Neural crest cell (in vitro differentiated cells): ENCODE measurements at regions not wholly inside any gene's neighbourhood (a gene's known extent, or its start where the extent isn't known, plus 50 kb on each side); places are given as distances from the start of the nearest gene placed in this dataset.
"Not testable (repeated sequence)": the region's sequence is repeated elsewhere in the genome, so short reads cannot be mapped to it uniquely, and the experiment has no call there.

Source experiments
- DNase-seq: peaks from one replicate; pipeline ENCODE4 v3.0.0; 2021; ENCODE audit warnings: low read depth, mixed read lengths, low spot score
- H3K27ac Mint-ChIP-seq: one replicate; pipeline ENCODE4 v1.8.0; 2021; ENCODE audit warnings: mild to moderate bottlenecking, mixed read lengths; ENCODE audit not compliant: unreplicated experiment
- H3K27me3 Mint-ChIP-seq: 2 replicates; pipeline ENCODE4 v1.8.0; 2021; ENCODE audit warnings: low read depth, mild to moderate bottlenecking, mixed read lengths
- H3K36me3 Mint-ChIP-seq: 2 replicates; pipeline ENCODE4 v1.8.0; 2021; ENCODE audit warnings: low read depth, mild to moderate bottlenecking, mixed read lengths
- H3K4me1 Mint-ChIP-seq: 2 replicates; pipeline ENCODE4 v1.8.0; 2021; ENCODE audit warnings: mixed read lengths
- H3K4me3 Mint-ChIP-seq: one replicate; pipeline ENCODE4 v1.8.0; 2021; ENCODE audit warnings: mild to moderate bottlenecking, mixed read lengths
- H3K9me3 Mint-ChIP-seq: 2 replicates; pipeline ENCODE4 v1.8.0; 2021; ENCODE audit warnings: mixed read lengths
- TF ChIP-seq, protein P1 (sequence below): fragments of 200-600 bp; sonication (generic); conservative IDR thresholded peaks from 2 replicates; pipeline ENCODE4 v1.5.0; 2021; ENCODE audit warnings: antibody characterized with exemption, mild to moderate bottlenecking

DNA sequence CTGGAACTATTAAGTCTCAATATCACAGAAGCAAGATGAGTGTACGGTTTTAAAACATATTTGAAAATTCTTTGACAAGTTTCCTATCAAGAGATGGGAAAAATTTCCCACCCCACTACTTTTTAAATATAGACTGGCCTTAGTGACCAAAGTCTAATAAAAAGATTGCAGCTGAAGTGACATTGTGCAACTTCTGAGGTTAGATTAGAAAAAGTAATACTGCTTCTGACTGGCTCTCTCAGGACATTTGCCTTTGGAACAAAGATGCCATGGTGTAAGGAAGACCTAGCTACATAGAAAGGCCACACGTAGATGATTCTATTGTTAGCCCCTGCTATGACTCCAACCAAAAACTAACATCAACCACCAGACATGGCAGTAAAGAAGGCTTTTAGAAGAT, 138.7 kb upstream of the FAM47C start:
- Mint-ChIP-seq H3K4me1 (no peaks in the 10 kb centered on the region), H3K27me3 (no peaks in the 10 kb centered on the region), H3K36me3 (no peaks in the 10 kb centered on the region), H3K9me3 (peaks cover 4% of the 10 kb centered on the region), H3K27ac (no peak overlapping the region), H3K4me3 (no peak overlapping the region)
- DNase-seq: no peak
- TF ChIP-seq, protein P1, sequence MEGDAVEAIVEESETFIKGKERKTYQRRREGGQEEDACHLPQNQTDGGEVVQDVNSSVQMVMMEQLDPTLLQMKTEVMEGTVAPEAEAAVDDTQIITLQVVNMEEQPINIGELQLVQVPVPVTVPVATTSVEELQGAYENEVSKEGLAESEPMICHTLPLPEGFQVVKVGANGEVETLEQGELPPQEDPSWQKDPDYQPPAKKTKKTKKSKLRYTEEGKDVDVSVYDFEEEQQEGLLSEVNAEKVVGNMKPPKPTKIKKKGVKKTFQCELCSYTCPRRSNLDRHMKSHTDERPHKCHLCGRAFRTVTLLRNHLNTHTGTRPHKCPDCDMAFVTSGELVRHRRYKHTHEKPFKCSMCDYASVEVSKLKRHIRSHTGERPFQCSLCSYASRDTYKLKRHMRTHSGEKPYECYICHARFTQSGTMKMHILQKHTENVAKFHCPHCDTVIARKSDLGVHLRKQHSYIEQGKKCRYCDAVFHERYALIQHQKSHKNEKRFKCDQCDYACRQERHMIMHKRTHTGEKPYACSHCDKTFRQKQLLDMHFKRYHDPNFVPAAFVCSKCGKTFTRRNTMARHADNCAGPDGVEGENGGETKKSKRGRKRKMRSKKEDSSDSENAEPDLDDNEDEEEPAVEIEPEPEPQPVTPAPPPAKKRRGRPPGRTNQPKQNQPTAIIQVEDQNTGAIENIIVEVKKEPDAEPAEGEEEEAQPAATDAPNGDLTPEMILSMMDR: no peak

GRCh38 chrX:36897690-36898089, 110.5 kb upstream of the FAM47C start:
- H3K27ac Mint-ChIP-seq: no peak overlapping the region
- no peaks in the 10 kb centered on the region for H3K4me1 Mint-ChIP-seq
- H3K4me3 Mint-ChIP-seq: no peak overlapping the region
- no peak for DNase-seq
- H3K27me3 Mint-ChIP-seq: no peaks in the 10 kb centered on the region
- peaks cover 13% of the 10 kb centered on the region for H3K9me3 Mint-ChIP-seq
- H3K36me3 Mint-ChIP-seq: no peaks in the 10 kb centered on the region
- TF ChIP-seq, protein P1: no peak

DNA sequence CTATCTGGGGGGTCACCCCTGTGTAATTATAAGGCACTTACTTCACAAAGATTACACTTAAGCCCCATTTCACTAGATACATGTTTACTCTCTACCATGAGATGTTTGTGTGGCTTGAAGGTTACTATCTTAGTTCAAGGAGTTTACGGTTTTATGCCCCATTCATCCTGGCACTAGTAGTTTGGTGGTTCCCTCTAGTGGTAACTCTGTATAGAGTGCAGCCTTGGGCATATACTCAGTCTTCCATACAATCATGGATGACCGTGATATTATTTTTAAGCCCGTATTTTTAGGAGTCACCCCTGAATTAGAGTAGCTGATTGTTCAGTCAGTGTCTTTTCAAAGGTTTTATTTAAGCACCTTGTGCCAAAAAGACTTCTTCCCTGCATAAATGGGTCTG, 109.9 kb upstream of the FAM47C start:
- H3K36me3 Mint-ChIP-seq: no peaks in the 10 kb centered on the region
- peaks cover 10% of the 10 kb centered on the region for H3K9me3 Mint-ChIP-seq
- no peaks in the 10 kb centered on the region for H3K27me3 Mint-ChIP-seq
- H3K27ac Mint-ChIP-seq: no peak overlapping the region
- DNase-seq: no peak
- no peaks in the 10 kb centered on the region for H3K4me1 Mint-ChIP-seq
- H3K4me3 Mint-ChIP-seq: no peak overlapping the region
- TF ChIP-seq, protein P1: peak; percentile 61

DNA sequence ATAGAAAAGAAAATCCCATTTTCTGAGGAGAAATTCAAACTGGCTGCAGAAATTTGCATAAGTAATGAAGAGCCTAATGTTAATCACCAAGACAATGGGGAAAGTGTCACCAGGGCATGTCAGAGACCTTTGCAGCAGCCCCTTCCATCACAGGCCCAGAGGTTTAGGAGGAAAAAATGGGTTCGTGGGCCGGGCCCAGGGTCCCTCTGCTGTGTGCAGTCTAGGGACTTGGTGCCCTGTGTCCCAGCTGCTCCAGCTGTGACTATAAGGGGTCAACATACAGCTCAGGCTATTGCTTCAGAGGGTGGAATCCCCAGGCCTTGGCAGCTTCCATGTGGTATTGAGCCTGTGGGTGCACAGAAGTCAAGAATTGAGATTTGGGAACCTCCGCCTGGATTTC, 103.6 kb upstream of the FAM47C start:
- not testable (repeated sequence) for DNase-seq, H3K36me3 Mint-ChIP-seq, H3K4me1 Mint-ChIP-seq, H3K9me3 Mint-ChIP-seq, H3K27ac Mint-ChIP-seq, H3K27me3 Mint-ChIP-seq, H3K4me3 Mint-ChIP-seq

DNA sequence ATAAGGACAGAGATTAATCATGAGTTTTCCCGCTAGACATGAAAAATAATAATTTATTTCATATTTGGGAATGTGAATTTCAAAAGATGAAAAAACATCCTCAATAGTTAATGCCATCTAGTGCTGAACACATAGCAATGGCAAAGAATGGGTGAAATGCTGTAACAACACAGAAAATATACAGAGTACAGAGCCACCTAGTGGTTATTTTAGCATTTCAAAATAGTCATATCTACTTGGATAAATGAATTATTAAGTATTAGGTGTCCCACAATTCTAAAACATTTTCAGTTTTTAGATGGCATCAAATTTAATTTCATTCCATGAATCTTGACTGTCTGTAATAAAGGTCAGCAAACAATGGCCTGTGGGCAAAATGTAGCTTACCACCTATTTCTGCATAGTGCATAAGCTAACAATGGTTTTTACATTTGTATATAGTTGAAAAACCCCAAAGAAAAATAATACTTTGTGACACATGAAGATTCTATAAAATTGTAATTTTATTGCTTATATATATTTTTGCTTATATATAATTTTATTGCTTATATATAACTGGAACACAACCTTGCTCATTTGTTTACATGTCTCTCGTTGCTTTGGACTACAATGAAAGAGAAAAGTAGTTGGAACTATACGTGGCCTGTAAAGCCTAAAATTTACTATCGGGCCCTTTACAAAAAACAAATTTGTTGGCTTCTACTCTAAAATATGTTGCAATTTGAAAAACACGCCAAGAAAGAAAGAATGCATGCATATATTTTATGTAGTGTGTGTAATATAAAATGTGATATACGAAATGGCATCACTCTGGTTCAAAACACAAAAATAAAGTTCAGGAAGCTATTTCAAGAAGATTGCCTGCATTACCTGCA, 99.1 kb upstream of the FAM47C start:
- no peak for DNase-seq
- Mint-ChIP-seq H3K36me3 (peaks cover 5% of the 10 kb centered on the region), H3K27ac (no peak overlapping the region), H3K27me3 (no peaks in the 10 kb centered on the region), H3K9me3 (peaks cover 8% of the 10 kb centered on the region), H3K4me3 (no peak overlapping the region), H3K4me1 (peaks cover 4% of the 10 kb centered on the region)
- TF ChIP-seq, protein P1: peak; percentile 76

- Mint-ChIP-seq H3K36me3 (peaks cover 5% of the 10 kb centered on the region), H3K4me3 (no peak overlapping the region), H3K27ac (no peak overlapping the region), H3K4me1 (peaks cover 4% of the 10 kb centered on the region), H3K27me3 (no peaks in the 10 kb centered on the region), H3K9me3 (peaks cover 5% of the 10 kb centered on the region)
- DNase-seq: no peak
- TF ChIP-seq, protein P1: no peak
These were observed 98.5 kb upstream of the FAM47C start for GRCh38 chrX:36909676-36910030.
